NCI-H1092 (cell line): ENCODE measurements at regions not wholly inside any gene's neighbourhood (a gene's known extent, or its start where the extent isn't known, plus 50 kb on each side); places are given as distances from the start of the nearest gene placed in this dataset.

ENCODE experiments used
- DNase-seq: peaks from one replicate; lab custom pipeline; 2025; lab: John Stamatoyannopoulos, UW

DNA sequence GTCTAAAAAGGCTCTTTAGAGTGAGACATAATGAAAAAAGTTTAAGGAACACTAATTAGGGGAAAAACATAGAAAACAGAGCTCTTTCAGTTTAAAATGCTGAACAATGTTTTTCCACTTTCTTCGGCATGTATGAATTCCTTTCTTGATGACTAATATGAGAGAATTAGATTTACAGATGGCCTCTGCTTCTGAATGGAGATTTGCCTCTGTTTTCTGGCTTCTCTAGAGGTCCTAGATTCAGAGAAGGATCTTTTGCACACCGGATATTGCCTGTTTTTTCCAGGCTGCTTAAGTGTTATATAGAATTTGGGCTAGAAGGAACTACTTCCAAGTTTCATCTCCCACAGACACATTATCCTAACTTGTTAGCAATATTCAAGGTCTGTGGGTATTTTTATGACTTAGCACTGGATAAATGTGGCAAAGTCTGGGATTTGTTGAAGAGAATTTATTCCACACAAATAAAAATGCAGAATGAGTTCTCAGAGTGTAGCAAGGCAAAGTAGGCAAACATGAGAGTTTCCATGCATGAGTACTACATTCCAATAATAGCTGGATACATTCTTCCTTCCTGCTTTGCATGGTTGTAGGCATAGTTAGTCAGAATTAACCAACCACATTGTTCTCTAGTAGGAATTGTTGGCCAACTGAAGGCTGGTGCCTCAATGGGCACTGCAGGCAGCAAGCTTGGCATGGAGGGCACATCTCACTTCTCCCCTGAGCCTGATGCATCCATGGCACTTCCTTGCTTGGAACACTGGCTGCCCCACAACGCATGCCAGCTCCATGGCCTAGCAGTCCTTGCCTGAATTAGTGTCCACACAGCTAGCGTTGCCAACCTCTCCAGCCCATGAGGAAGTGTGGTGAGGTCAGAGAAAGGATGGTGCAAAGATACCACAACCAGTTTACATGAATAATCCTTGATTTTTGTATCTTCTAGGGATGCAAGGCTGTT is 224.2 kb downstream of the CLIC5 start:
- DNase-seq, result no peak

DNA sequence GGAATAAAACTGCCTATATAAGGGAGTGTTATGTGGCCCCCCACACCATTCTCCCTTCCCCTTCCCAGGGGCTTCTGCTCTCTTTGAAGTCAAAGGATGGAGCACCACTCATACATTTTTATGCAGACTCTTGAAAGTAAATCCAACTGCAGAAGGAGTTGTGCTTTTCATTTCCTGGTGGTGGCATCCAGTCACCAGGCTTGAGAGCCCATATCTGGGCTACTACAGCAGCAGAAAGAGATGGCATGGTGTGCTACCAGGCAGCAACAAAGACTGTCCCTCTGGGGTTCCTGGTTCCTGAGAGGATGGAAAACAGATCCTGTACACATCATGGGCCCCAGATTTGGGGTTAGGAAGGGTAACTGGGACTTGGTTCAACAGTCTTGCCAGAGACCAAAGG is 226.4 kb downstream of the CLIC5 start:
- DNase-seq, result no peak

DNA sequence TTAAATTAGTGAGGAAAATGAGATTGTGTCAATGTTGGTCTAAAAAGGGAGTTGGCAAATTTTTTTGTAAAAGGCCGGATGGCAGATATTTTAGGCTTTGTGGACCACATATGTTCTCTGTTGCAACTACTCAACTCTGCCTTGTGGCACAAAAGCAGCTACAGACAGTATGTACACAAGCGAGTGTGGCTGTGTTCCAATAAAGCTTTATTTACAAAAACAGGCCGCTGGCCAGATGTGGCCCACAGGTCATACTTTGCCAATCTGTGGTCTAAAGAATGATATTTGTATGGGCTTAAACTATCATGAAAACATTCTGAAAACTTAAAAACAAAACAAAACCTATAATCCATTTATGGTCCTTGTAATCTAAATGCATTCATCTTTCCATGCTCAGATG is 228.3 kb downstream of the CLIC5 start:
- no peak for DNase-seq

DNA sequence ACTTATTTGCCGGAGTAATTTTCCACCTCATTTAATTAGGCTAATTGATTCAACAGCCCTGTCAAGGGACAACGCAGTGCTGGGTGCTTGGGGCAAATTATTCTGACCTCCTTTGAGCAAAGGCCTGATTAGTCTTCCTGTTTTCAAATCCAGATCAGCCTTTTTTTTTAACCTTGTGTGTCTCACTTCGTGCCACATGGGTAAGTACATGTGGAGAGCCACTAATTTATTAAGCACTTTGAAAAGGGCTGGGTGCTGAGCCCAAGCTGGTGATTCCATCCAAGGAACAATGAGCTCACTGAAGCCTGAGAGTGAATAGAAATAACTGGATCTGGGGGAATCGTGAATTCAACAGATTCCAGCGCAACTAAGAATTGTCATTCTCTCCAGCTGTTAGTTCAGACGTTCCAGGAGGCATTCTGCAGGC is 229.3 kb downstream of the CLIC5 start:
- no peak for DNase-seq

DNA sequence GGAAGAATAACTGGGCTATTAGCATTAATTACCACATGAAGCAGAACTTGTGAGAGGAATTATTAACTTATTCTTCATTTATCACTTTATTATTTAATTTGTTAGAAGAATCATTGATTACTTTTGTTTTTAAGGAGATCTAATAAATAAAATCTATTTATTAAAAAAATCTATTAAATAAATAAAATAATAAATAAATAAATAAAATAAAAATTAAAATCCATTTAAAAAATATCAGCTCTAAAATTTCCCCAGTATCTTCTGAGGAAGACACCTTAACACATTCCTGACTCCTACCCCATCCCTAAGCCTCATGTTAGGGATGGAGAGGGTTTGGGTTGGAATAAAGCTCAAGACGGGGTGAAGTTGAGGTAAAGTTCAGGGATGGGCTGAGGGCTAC is 231.4 kb downstream of the CLIC5 start:
- no peak for DNase-seq

DNA sequence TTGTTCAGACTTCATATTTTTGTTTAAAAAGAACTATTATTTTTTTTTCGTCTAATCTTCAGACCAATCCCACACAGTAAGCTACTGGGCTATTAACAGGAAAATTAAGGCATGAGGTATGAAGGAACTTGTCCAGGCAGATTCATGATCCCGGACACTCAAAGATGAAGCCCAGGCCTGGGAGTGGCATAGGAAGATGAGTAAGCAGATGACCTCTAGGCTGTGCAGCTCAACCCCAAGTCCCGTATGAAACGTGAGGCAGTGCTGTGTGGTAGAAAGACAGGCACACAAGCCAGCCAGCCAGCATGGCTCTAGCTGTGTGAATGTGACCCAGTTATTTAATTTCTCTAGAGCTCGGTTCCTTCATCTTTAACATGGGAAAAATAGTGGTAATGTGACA is 231.9 kb downstream of the CLIC5 start:
- DNase-seq, result no peak

DNA sequence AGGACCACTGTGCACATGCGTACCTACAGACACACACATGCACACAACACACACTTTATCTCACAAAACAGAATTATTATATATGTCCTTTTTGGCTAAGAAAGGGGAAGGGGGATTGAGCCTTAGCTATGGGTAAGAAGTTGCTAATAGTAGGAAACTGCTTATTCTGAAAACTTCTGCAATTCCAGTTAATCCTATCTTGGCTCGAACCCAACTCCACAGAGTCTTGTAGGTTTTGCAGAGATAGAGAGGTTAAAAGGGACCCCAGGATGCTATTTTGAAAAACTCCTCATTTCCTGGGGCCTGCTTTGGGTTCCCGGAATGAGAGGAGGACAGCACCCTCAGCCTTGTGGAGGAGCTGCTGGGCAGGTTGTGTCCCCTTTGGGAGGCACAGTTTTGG is 233.8 kb downstream of the CLIC5 start:
- no peak for DNase-seq

DNA sequence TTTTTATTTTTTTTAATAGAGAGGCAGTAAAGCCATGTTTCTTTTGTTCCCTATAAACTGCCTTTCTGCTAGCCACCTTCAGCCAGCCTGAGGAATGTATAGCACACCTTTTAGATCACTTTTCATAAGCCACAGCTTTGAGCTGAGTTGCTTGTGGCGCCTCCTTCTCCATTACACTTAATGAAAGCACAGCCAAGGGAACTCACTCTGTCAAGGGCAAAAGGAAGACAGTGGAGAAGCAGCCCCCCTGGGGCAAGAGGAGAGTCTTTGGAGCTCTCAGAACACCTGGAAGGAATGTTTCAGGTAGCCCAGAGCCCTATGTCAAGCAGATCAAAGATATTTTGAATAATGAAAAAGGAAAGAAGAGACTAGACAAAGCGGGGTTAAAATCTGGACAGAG is 235.1 kb downstream of the CLIC5 start:
- no peak for DNase-seq

DNA sequence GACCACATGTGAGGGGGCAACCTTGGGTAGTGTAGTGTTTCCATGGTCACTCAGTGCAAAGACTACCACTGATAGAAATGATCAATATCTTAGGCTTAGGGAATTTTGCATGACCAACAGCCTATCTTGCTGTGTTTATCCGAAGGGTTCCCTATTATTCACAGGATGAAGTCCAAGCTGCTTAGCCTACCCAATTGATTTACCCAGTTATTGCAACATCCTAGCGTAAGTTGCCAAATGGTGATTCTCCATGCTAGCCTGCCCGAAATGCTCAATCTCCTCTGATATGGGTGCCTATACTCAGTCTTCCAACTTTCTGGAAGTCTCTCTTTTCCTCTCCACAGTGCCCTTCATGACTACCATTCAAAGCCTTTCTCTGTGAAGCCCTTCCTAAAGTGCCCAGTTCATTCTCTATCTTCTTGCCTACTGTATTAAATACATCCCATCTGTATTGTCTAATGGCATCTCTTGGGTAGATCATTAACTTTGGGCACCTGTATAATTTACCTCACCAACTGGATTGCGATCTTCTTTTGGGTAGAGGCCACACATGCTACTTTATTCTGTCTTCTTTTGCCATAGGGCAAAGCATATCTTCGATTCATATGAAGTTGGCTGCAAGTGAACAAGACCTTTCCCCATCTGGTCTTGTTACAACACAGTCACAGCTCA is 240.5 kb downstream of the CLIC5 start:
- no peak for DNase-seq

DNA sequence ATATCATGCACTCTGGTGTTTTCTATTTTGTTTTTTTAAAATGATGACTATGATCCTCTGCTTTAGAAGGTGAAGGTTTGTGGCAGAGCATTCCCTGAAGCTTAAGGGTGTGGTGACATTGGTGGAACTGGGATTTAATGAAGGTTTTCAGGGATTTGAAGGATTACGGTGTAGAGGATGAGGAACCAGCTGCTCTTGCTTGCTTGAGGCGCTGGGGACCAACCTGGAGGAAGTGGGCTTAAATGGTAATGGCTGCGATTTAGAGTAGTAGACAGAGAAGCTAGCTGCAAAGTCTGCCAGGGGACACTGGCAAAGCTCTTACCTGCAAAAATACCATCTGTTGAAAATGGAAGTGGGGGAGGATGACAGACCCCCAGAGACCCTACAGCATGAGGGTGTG is 241.8 kb downstream of the CLIC5 start:
- DNase-seq, result no peak

DNA sequence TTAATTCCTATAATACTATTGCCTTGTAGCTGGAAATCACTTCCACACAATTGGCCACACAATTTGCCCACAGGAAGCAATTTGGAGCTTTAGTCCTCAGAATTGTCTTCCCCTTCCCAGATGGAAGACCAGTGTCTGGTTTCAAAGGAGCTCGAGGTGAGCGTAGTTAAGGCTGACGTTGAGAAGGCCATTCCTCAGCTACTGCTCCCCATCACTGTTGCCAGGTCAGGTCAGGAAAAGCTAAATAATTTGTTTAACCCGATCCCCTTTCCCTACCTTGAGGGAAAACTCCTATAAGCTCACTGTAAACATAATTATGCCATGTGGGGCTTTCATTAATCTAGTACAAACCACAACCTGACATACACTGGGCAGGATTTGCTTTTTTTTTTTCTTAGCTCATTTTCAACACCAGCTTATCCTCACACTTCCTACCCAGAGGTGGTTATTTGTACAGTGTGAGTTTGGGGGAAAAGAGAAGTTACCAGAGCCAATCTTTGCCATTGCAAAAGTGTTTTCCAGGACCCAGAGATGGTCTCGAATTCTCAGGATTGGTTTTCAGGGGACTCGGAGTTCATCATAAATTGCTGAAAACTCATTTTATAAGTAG is 242.7 kb downstream of the CLIC5 start:
- no peak for DNase-seq

DNA sequence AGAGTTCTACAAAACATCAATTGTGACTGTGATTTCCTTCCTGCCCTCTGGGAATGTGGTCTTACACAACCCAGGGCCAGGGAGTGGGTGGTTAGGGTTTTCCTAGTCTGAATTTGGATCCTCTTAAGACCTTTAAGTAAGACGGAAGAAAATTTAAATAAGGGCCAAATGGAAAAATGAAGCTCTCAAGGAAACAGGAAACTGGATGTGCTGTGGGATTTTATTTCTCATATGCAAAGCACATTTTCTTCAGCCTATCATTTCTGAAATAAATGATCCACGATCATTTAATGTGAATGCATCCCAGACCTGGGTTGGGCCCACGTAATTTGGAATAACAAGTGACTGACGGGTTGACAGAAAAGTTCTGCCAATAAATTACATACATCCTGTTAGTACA is 243.6 kb downstream of the CLIC5 start:
- no peak for DNase-seq

DNA sequence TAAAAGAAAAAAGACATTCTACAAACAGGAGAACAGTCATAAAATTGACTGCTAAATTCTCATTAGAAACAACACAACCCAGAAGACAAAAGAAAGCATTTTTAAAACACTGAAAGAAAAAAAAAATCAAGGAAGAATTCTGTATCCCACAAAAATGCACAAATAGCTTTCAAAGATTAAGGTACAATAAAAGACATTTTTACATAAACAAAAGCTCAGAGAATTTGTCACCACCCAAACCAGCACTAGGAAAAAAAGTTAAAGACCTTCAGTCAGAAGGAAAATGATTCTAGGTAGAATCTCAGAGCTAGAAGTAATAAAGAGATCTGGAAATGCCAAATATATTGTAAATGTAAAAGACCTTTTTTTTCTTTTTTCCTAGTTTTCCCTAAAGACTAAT is 252.4 kb downstream of the CLIC5 start:
- no peak for DNase-seq

DNA sequence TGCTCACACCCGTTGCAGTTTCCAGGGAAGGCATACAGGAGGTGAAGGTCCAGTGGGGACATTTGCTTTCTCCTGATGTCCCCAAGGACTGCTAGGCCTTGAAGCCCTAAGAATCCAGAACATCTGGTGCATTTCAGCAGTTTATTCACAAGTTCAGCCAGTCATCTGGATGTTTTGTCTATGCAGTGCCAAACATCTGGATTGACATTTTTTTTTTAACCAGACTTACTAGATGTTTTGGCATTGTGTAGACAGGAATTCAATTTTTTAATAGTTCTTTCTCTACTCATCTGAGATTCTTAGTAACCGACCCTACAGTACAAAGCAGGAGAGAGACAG is 256.2 kb downstream of the CLIC5 start:
- DNase-seq, result no peak

DNA sequence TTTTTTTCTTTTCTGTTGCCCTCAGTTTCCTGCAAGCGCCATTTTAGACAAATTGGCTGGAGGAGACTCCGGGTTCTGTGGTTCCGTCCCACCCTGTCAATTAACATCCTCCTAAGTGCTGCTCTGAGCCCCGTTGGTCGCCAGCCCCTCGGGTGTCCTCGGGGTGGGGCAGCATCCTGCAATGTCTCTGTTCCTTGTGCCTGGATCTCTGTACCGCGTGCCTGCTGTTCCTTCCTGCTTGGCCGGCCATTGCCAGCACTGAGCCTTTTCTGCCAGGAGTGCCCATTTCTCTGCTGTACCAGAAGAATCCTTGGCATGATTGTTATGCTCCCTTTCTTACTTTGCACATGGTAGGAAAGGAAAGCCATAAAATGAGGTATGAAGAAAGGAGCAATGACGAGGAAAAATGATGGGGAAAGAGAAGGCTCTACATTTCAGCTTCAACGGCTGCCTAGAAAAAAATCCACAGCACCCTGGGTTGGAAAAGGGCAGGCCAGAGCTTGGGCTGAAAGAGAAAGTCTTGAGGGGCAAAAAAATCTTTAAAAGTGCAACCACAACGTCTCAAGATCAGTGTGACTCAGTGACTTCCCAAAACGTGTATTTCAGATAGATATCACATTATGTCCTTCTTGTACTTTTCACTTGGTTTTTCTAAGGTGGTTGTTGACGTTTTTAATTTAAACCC is 256.7 kb downstream of the CLIC5 start:
- no peak for DNase-seq

DNA sequence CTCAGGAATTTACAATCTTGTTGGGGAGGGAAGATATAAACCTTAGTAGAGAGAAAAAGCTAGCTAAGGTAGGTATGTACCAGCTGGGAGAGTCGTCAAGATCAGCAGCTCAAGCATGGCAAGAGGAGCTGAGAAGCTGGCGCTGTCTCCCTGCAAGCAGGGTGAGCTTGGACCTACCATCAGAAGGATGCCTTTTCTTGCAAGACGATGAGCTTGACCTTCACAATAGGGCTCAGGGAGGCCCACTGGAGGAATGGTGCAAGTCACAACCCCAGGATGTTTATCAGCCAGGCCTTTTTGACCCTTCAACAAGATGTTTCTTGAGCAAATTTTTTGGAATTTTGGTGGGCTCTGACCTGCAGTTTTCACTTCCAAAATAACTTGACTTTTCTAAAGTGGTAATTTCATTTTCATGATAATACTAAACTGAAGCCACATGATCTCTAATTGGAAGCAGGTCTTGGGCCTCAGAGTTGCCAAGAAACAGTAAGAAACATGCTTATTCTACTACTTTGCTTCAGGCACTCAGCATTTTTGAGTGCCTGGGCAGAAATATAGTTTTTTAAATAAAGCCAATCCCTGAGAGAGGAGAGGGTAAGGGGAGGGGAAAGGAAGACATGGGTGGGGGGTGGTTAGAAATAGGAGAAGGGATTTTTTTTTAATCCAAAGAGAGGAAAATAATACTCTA is 258.1 kb downstream of the CLIC5 start:
- no peak for DNase-seq

DNA sequence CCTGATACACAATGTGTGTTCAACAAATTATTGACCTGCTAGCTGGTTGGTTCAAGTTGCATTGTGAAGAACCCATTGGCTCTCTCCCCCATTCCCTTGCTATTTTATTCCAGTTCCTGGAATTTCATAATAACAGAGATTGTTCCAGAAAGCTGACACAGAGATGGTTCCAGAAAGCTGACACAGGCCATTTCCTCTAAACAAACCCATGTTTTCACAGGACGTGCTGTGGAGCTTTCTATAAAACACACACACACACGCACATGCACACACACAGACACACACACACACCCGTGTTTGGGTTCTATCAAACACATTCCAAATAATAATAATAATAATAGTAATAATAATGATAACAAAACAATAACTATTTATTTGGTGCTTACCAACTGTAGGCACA is 259.1 kb downstream of the CLIC5 start:
- no peak for DNase-seq

DNA sequence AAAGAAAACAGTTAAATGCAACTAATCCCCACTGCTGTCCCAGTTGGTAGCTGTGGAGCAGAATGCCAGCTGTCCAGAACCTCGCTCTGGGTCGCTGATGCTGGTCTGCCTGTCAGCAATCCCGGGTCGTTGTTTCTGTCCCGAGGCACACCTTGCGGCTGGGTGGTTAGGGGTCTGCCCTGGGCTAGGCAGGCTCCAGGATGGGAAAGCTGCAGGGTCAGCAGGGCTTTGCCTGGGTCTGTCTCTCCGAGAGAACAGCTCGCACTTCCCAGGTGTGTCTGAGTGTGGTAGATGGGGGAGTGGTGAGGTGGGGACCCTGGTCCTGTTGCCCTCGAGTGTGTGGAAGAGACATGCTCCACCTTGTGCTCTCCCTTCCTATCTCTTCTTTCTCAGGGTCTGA is 261.2 kb downstream of the CLIC5 start:
- DNase-seq, result no peak

DNA sequence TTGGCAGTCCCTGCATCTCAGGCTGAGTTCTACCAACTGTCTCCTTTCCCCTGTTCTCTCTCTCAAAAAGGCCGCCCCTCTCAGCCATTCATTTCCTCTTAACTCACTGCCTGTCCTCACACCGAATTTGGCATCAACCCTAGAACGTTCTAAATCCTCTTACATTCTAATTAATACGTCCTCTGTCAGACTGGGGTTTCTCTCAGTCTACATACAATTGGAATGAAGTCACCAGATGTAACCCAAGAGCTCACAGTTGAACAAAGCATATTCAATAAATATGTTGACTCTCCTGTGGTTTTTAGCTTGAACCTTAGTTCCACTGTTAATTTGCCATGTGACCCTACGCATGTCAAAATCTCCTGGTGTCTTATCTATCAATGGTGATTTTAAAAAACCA is 269.6 kb downstream of the CLIC5 start:
- no peak for DNase-seq

DNA sequence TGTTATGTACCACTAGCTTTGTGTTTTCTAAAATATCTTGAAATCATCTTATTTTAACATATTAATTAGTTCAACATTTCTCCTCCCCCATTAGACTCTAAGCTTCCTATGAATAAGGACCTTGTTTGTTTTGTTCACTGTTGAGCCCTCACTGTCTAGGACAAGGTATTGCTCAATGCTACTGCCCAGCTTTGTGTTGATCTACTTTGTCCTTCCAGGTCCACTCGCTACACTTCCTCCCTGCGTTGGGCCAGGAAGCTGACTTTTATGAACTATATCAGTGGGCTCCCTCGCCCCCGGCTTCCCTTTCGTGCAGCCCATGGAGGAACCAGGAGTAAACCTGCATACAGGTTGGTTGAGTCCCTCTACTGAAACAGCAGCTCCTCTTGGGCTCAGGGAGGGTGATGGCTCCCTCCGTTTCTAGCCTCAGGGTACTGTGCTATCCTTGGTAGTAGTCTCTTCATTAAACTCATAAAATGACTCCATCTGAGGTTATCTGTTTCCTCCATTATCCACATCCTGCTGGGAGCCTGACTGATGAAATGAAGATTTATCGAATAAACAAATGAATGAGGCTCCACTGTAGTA is 272.5 kb downstream of the CLIC5 start:
- no peak for DNase-seq

DNA sequence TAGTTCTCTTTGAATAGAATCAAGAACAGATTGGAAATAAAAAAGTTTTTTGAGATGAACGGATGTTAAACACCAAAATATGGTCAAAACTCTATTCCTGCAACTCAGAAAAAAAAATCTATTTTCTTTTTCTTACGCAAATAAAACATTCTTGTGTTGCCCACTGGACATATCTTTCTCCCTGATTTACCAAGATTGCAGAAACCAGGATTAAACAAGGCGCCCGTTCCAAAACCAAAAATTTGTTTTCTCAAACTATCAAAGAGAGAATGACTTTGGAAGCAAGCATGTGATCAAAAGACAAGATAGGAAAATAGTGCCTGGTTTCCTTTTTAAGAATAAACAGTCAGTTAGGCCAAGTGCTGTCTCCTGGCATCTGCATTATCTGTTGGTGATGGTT is 273.1 kb downstream of the CLIC5 start:
- DNase-seq, result no peak
